ENCODE measurements at regions not wholly inside any gene's neighbourhood (a gene's known extent, or its start where the extent isn't known, plus 50 kb on each side); places are given as distances from the start of the nearest gene placed in this dataset.

- no peak for DNase-seq (ENCODE audit: low read depth)
Observed at GRCh38 chr14:89586258-89587135, 169.5 kb upstream of the FOXN3 start.

GRCh38 chr14:89578156-89578555 is 161.1 kb upstream of the FOXN3 start:
- DNase-seq (ENCODE audit: low read depth), result no peak
- no peak for TF ChIP-seq CTCF (conservative IDR thresholded peaks at IDR 0.05; ENCODE audit: low read depth, low read length)
- H3K4me3 ChIP-seq (ENCODE audit: low read depth, low read length), result no peak overlapping the region

More at GRCh38 chr14:89586258-89587135, 169.5 kb upstream of the FOXN3 start:
- no peak for TF ChIP-seq CTCF (conservative IDR thresholded peaks at IDR 0.05; ENCODE audit: low read depth, low read length)
- H3K4me3 ChIP-seq (ENCODE audit: low read depth, low read length), result no peak overlapping the region

GRCh38 chr14:89576960-89577359 is 159.9 kb upstream of the FOXN3 start:
- TF ChIP-seq CTCF (conservative IDR thresholded peaks at IDR 0.05; ENCODE audit: low read depth, low read length), result no peak
- DNase-seq (ENCODE audit: low read depth), result no peak
- H3K4me3 ChIP-seq (ENCODE audit: low read depth, low read length), result no peak overlapping the region

GRCh38 chr14:89576145-89576927 is 159.3 kb upstream of the FOXN3 start:
- TF ChIP-seq CTCF (conservative IDR thresholded peaks at IDR 0.05; ENCODE audit: low read depth, low read length), result no peak
- DNase-seq (ENCODE audit: low read depth), result no peak
- H3K4me3 ChIP-seq (ENCODE audit: low read depth, low read length), result no peak overlapping the region

- no peak for TF ChIP-seq CTCF (conservative IDR thresholded peaks at IDR 0.05; ENCODE audit: low read depth, low read length)
- H3K4me3 ChIP-seq (ENCODE audit: low read depth, low read length), result no peak overlapping the region
- no peak for DNase-seq (ENCODE audit: low read depth)
Observed at GRCh38 chr14:89575386-89576061, 158.5 kb upstream of the FOXN3 start.

- DNase-seq (ENCODE audit: low read depth), result no peak
- no peak for TF ChIP-seq CTCF (conservative IDR thresholded peaks at IDR 0.05; ENCODE audit: low read depth, low read length)
- no peak overlapping the region for H3K4me3 ChIP-seq (ENCODE audit: low read depth, low read length)
Observed at GRCh38 chr14:89574420-89574819, 157.4 kb upstream of the FOXN3 start.
